HG02588 (cell line): ENCODE measurements at regions not wholly inside any gene's neighbourhood (a gene's known extent, or its start where the extent isn't known, plus 50 kb on each side); places are given as distances from the start of the nearest gene placed in this dataset.
"Not testable (repeated sequence)": the region's sequence is repeated elsewhere in the genome, so short reads cannot be mapped to it uniquely, and the experiment has no call there.

Experiments
- ATAC-seq: cut with Tn5 transposase; IDR thresholded peaks from one replicate; pipeline ENCODE4 v1.9.1; 2021; ENCODE audit warnings: mild to moderate bottlenecking, moderate library complexity; ENCODE audit not compliant: unreplicated experiment

- ATAC-seq = no peak
Observed at GRCh38 chr5:74465724-74466123, 174.8 kb downstream of the ENC1 start.

DNA sequence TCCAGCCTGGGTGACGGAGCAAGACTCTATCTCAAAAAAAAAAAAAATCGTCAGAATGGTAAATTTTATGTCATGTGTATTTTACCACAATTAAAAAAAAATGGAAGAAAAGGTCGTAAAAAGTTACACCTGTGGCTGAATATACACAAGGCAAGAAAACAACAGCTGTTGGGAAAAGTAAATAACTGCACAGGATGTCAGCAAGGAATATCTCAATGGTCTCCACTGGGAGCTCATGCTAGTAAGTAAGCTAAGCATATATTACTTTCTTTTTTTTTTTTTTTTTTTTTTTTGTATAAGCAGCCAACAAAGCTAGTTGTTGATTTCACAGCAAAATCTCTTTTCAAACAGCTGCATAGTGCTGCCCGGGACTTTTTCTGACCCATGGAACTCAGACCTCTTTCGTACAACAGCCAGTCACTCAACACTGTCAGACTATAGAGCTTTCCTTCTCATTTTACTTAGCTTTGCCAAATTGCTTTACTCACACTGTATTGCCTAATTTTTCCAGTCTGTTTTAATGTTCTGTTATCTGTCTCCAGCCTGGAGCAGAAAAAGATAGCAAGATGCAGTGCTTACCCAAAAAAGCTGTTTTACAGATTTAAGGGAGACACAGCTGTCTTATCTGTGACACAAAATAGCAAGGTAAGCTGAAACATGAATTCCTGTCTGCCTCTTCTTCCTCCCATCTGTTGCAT lies 175.9 kb downstream of the ENC1 start:
- no peak for ATAC-seq

GRCh38 chr5:74462356-74462755 lies 178.2 kb downstream of the ENC1 start:
- no peak for ATAC-seq

DNA sequence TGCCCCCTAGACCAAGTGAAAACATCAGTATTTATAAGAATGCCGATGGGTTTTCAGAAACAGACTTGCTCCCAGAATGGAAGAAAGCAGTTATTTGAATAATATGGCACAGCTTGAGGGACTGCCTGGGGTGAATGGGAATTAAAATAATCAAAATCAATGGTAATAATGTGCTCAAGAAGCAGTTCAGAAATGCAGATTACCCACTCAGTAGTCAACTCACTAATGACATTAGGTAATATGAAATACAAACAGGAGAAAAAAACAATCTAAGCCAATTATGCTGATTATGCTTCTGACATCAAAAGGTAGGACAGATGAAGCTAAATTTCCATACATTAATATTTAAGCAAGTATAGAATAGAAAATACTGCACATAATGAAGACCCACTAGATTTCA lies 179.3 kb downstream of the ENC1 start:
- ATAC-seq = no peak

- ATAC-seq = no peak
Observed at GRCh38 chr5:74460694-74461093, 179.8 kb downstream of the ENC1 start.

GRCh38 chr5:74459984-74460383 lies 180.5 kb downstream of the ENC1 start:
- ATAC-seq = no peak

- no peak for ATAC-seq
Observed at GRCh38 chr5:74457876-74458275, 182.7 kb downstream of the ENC1 start.

GRCh38 chr5:74454263-74455030 lies 186.1 kb downstream of the ENC1 start:
- ATAC-seq = no peak

DNA sequence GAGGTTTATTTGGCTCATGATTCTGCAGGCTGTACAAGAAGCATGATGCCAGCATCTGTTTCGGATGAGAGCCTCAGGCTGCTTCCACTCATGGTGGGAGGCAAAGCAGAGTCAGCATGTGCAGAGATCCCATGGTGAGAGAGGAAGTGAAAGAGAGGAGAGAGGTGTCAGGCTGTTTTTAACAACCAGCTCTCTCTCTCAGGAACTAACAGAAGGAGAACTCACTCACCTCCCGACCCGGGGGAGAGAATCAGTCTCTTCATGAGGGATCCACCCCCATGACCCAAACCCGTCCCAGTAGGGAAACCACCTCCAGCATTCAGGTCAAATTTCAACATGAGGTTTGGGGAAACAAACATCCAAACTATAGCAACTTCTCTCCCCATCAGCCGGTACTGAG lies 187.7 kb downstream of the ENC1 start:
- ATAC-seq = no peak

GRCh38 chr5:74450095-74450494 lies 190.4 kb downstream of the ENC1 start:
- no peak for ATAC-seq

- ATAC-seq = no peak
Observed at GRCh38 chr5:74446725-74447241, 193.7 kb downstream of the ENC1 start.

- no peak for ATAC-seq
Observed at GRCh38 chr5:74442466-74442865, 198.1 kb downstream of the ENC1 start.

DNA sequence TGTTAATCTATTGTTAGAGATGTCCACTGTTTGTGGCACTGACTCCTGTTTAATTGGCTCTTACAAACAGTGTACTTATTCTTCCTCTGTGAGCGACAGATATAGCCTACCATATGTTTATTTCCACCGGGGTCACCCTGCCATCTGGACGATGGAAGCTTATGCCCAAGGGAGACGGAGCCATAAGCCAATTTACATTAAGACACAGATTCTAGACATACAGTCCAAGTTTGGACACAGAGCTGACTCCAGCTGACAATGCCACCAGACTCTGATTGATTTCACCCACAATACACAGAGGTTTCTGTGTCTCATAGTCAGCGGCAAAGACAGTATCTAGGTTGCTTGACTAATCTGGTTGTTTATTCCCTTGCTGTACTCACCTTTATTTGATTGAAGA lies 198.9 kb downstream of the ENC1 start:
- ATAC-seq = no peak

- ATAC-seq = no peak
Observed at GRCh38 chr5:74440341-74440740, 200.2 kb downstream of the ENC1 start.

DNA sequence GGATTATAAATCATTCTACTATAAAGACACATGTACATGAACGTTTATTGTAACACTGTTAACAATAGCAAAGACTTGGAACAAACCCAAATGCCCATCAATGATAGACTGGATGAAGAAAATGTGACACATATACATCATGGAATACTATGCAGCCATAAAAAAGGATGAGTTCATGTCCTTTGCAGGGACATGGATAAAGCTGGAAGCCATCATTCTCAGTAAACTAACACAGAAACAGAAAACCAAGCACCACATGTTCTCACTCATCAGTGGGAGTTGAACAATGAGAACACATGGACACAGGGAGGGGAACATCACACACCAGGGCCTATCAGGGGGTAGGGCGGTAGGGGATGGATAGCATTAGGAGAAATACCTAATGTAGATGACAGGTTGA lies 202.7 kb downstream of the ENC1 start:
- not testable (repeated sequence) for ATAC-seq

DNA sequence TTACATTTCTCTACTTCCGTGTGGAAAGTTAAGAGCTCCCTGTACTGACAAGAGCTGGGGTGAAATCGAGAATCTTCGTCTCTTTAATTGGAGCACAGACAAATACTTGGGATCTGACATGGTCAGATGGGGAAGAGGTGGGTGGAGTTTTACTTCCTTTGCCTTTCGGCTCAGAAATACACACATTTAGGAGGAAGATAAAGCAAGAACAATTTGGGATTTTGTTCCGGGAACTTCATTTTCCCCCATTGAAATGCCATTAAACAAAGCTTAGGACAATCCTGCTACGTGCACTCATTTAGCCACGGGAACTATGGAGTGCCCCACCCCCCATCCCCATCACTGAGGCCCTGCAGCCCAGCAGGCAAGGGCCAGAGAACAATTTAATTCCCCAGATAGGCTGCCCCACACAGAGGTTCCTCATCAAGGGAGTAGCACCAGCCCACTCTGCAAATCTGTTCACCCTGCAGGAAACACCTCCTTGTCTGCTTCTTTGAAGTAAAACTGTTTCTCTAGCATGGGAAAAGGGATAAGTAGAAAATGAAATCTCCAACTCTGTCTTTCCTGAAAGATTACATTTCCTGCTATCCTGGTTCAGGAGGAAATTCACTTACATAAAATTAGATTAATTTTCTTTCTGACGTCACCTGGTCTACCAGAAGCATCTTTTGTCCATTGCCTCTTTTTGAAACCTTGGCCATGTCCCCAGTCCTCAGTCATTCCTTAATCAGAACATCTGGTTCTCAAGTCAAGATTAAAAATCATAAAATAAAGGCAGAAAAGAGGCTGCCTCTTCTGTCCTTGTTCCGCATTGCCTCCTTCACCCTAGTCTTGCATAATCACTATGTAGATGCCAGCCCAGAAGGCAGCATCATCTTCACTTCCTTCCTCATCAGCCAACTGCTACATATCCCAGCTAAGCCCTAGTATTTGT lies 206.4 kb downstream of the ENC1 start:
- ATAC-seq = no peak

DNA sequence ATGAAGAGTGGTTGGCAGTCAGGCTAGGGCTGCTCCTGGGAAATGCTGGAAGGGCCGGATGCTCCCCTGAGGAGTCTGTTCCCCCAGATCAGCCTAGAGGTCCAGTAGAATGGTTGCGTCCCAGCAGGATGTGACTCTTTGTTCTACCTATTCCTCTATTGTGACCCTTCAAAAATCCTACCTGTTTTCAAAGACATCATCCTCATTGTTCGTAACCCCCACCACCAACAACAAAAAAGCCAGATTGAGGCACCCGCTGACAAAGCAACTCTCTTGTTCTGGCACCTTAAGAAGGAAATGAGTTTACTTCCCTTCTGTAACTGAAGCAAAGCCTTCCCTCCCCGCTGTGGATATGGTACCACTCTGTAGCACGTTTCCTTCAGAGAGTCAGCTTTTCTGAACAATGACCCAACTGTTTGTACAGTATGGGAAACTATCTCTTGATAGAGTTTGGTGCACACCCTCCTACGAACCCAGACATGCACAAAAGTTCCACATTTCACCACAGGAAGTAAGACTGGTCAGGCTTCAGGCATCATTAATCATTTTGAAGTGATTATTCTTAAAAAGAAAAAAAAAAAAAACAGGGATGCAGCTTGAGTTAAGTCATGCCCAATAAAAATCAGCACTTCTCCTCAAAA lies 207.2 kb downstream of the ENC1 start:
- ATAC-seq = no peak

- ATAC-seq = no peak
Observed at GRCh38 chr5:74432721-74433120, 207.8 kb downstream of the ENC1 start.

- ATAC-seq = no peak
Observed at GRCh38 chr5:74432216-74432615, 208.3 kb downstream of the ENC1 start.

- ATAC-seq = no peak
Observed at GRCh38 chr5:74431290-74431669, 209.2 kb downstream of the ENC1 start.
